Epithelial cell of proximal tubule (primary cell): ENCODE measurements at regions not wholly inside any gene's neighbourhood (a gene's known extent, or its start where the extent isn't known, plus 50 kb on each side); places are given as distances from the start of the nearest gene placed in this dataset.

Source experiments
- DNase-seq: peaks from one replicate; pipeline ENCODE4 v3.0.0-alpha.2; 2011; ENCODE audit warnings: low read depth
- H3K4me3 ChIP-seq: 2 replicates; pipeline ENCODE4 v1.5.1; 2011; ENCODE audit warnings: low read depth, mild to moderate bottlenecking, low read length
- CTCF ChIP-seq: conservative IDR thresholded peaks from 2 replicates; pipeline ENCODE4 v1.5.1; 2012; ENCODE audit warnings: low read depth, mild to moderate bottlenecking, low read length

GRCh38 chr4:1500966-1501753, 94.9 kb upstream of the NKX1-1 start:
- no peak for DNase-seq
- H3K4me3 ChIP-seq, result no peak overlapping the region
- TF ChIP-seq CTCF, result no peak

- DNase-seq, result no peak
- TF ChIP-seq CTCF, result no peak
- H3K4me3 ChIP-seq, result no peak overlapping the region
These were observed 94.2 kb upstream of the NKX1-1 start for GRCh38 chr4:1500231-1500965.

- no peak for TF ChIP-seq CTCF
- no peak for DNase-seq
- H3K4me3 ChIP-seq, result no peak overlapping the region
These were observed 93.2 kb upstream of the NKX1-1 start for GRCh38 chr4:1499465-1499864.

- no peak overlapping the region for H3K4me3 ChIP-seq
- TF ChIP-seq CTCF, result no peak
- no peak for DNase-seq
These were observed 91.1 kb upstream of the NKX1-1 start for GRCh38 chr4:1497189-1497801.

- no peak for DNase-seq
- no peak for TF ChIP-seq CTCF
- no peak overlapping the region for H3K4me3 ChIP-seq
These were observed 89.9 kb upstream of the NKX1-1 start for GRCh38 chr4:1496116-1496642.

GRCh38 chr4:1495416-1496115, 89.3 kb upstream of the NKX1-1 start:
- H3K4me3 ChIP-seq, result no peak overlapping the region
- TF ChIP-seq CTCF, result no peak
- no peak for DNase-seq
